Activated CD8-positive, alpha-beta memory T cell treated with anti-CD3 and anti-CD28 coated beads, Interleukin-2, amount 50 U/mL, for 24 hours (primary cell): ENCODE measurements at regions not wholly inside any gene's neighbourhood (a gene's known extent, or its start where the extent isn't known, plus 50 kb on each side); places are given as distances from the start of the nearest gene placed in this dataset.

Experiments used
- DNase-seq: peaks from one replicate; pipeline ENCODE4 v3.0.0-alpha.2; 2020; ENCODE audit errors: extremely low read depth

DNA sequence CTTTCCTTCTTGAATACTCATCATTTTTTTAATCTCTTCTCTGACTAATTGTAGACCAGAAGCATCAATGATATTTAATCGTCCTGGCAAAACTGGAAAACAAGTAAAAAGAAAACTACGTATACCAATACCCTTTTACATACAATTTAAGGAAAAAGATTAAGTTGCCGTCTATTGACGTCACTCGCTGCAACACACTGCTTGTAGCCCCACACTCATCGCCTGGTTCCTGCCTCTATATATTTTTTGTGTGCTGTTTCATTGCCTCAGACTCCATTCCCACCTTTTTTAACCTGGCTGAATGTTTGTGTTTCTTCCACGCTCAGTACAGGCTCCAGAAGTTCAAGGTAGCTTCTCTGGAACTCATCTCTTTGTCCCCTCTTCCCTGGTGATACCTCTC, 536.2 kb downstream of the METTL4 start:
- DNase-seq, result no peak

DNA sequence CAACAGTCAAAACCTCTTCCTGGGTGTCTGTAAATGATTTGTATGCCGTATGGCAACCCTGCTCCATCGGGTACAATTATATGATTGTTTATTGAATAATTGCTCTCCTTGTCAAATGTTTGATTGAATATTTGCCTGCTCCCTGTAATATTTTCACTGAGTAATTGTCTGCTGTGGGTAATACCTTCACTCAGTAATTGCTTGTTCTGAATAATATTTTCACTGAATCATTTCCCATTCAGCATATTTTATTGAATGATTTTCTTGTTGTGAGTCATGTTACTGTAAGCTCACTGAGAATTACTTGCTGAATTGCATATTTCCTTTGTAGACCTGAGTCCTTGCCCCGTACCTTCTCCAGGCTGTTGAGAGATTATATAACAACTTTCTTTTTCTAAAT, 535.2 kb downstream of the METTL4 start:
- no peak for DNase-seq

DNA sequence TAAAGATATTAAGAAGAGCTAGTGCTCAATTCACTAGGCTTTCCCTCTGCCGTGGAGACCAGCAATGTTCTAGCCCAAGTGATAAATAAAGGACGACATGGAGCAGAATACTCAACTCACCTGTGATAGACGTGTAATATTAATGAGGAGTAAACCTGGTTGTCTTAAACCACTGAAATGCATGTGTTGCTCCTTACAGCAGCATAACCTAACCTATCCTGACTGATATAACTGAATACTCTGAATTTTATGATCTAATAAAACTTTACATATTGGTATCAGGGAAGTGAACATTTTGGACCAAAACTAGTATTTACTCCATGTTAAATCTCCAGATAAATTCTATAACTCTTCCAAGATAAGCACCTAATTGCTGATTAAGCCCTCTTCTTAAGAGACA, 531.0 kb downstream of the METTL4 start:
- no peak for DNase-seq

DNA sequence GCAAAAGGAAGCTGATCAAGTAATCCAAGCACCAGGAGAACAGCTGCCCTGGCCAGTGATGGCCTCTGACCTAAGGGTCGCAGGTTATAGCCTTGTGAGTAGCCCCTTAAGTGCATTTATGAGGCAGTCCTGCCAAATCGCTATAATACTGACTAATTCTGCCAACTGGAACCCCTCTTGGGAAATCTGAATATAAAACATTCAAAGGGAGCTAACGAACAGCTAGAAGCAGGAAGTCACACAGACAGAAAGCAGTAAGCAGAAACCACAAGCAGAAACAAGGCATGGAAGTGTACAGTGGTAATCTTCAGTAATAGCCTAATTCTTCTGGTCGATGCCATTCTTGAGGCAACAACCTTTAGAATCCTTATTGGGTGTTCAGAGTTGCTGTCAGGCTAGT, 521.3 kb downstream of the METTL4 start:
- DNase-seq, result no peak

DNA sequence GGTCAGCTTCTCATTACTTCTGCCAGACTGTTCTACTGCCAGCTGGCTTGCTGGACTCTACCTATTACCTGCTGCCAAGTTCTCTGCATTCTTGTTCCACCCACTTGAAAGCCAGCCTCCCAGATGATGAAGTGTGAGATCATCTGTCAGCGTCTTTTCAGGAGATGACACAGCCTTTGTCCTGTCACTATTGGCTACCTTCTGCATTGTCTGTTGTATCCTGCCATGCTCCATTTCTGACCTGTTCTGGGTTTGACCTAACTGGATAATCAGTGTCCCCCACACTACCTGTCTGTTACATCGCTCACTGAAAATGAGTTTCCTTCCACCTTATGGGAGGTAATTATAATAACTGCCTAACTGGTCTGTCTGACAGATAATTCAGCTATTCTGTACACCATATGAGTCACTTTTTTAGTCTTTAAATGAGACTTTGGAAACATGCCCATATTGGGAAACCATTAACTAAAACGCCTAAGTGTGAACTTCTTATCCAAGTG, 520.6 kb downstream of the METTL4 start:
- no peak for DNase-seq

DNA sequence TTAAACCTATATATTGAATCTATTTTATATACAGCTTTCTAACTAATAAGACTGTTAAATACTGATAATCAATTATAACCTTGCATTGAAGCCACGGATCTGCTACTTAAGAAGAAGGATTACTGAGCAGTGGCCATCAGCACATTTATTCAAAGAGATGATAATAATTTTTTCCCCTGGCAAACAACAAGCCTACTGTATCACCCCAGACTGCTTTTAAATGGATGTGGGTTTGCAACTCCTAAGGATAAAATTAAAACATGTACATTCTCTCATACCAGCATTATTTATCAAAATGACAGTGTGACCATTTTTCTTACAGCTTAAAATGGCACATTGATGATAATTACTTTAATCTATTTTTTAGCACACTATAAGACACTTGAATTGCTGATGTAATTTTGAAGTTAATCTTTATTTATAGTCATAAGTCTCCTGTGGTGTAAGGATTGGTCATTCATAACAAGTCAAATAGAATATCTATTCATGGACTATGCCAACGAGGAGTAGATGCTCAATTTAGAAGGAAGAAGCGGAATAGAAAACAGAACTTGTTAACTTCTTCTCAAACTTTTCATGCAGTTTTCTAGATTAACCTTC, 517.7 kb downstream of the METTL4 start:
- DNase-seq, result no peak

DNA sequence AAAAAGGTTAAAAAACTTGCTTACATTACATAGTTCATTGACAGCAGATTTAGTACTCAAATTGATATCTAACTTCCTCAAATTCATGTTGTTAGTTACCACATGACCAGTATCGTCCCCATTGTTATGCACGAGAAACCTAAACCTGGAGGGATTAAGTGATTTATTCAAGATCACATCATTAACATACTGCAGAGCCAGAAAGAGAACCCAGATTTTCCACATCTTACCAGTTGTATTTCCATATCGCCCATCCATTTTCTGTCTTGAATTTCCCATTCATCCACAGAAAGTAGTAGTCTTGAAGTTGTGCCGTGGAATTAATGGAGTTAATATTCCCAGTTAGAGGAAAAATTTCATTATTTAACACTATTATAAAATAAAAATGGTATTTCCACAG, 512.0 kb downstream of the METTL4 start:
- no peak for DNase-seq

DNA sequence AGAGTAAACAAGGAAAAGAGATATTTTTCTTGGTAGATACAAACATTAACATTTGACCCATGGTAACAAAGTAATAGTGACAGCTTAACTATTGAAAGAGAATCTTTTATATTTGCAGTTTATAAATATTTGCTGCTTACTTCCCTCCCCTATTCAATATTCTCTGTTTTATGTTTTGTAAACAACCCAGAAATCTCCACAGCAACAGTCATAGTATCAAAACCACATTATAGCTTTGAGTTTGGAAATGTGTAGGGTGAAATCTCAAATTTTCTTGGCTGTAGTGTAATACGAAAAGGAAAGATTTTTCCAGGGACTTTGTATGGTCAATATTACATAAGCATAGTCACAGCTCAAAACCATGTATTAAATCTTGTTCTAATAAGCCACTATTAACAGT, 511.2 kb downstream of the METTL4 start:
- no peak for DNase-seq

DNA sequence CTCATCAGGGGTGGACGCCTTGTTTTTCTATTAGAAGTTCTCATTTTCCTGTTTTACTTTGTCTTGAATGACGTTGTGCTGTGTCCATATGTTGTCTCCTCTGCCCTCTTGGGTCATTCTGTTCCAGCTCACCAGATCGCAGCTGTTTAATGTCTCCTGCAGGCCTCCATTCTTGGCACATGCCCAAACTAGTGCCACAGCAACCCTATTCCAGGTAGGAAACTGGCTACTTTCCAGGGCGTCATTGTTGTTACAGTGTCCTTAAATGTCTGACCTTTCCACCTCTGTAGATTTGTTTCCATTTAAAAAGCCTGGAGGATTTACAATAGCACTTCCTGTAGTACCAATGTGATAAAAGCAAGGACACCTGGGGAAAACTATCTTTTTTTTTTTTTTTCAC, 500.7 kb downstream of the METTL4 start:
- no peak for DNase-seq

DNA sequence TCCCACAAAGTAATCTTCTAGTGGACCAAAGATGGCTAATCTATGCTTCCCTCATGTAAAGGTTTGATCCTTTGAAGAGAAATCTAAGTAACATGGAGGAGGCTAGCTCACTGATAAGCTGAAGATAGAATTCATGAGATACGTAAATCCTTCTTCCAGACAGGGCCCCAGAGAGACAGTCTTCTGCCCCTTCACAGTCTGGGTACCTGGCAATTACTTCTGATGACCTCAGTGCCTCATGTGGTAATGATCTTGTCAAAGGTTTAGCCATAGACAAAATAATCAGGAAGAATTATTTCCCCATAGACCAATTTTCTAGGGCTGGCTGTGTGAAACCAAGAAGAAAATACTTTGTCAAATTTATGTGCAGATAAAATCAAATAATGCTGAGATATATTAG, 495.8 kb downstream of the METTL4 start:
- no peak for DNase-seq

DNA sequence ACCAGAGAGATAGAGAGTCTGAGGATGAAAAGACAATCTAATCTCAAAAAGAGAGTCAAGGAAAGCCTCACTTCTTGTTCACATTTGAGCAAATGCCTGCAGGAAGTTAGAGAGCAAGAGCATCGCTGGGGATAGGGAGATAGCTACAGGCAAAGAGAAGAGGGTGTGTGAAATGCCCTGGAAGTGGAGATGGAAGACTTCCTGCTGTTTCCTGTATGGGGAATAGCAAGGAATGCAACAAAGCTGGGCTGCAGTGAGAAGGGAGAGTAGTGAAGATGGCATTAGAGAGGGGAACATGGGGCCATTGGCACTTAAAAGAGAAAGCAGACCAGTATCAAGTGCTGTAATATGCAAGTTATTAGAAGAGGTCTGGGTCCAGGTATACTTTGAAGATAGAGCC, 488.6 kb downstream of the METTL4 start:
- no peak for DNase-seq

DNA sequence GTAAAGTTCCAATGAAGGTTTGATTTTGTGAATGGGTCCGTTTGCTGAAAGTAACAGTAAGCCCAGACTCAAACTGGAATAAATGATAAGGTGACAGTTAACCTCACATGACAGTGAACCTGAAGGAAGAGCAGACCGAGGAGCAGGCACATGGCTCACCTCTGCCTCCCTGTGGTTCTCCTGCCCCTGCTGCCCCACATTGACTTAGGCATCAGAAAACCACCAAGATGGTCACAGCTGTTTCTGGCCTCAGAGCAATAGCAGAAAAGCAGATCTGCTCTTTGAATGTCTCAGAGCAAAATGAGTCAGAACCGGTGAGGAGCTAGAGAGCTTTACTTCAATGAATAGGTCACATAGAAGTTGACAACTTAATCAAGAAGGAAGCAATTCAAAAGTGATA, 487.6 kb downstream of the METTL4 start:
- DNase-seq, result no peak

DNA sequence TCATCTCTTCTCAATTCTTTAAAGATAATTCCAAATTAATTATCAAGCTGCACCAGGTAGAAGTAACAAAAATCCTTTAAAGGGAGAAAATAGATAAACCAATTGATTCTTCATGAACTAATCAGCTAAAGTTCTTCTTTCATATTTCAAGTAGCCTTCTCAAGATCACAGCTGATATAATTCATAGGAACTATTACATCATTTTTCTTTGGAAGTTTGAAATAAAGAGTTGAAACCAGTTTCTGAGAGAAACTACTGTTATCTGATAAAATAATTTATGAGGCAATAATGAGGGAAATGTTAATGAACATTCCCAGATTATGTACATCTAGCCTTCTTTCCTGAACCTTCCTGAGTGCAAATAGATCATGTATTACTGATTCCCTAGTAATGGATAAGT, 484.9 kb downstream of the METTL4 start:
- no peak for DNase-seq

DNA sequence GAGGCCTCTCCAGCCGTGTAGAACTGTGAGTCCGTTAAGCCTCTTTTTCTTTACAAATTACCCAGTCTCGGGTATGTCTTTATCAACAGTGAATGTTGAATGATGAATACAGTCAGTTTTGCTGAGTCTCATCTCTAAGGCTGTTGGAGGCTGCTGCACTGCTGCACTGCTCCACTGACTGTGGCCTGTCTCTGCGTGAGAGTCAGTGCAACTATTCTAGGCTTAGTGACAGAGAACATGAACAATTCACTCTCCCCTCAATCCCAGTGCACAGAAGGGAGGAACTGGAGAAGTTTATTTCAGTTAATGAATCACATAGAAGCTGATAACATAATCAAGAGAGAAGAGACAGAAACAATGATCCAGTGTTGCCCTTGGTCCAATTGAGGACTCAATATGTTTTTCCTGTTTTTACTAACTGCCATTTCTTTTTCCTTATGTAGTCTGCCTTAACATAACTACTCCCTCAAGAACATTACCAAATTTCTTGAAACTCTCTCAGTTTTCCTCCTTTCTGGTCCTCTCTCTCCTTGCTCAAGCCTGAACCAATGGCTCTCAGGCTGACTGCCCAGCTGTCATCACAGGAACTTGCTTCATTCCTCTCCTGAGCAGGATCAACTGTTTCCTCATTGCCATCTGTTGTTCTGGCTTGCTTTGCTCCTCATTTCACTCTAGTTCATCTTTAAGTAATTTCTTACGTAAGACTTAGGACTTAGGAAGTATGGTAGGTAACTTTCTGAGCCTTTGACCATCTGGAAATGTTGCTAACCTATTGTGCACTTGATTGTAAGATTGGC, 483.2 kb downstream of the METTL4 start:
- no peak for DNase-seq

DNA sequence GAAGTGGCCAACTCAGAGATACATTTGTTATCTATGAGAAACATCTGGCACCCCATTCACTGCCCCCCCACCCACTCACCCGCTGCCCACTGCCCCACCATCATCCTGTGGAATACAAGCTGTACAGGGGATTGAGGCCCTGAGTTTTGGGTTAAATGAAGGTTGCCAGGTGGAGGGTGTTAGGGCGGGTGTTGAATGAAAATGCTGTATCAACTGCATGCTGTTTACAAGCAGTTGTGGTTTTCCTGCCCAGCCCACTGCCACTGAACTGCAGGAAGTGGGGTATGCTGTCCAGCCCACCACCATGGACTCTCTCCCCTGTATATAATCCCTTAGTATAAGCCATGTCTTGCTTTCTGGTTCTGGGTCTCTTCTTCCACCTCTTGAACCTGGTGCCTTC, 481.9 kb downstream of the METTL4 start:
- DNase-seq, result no peak

DNA sequence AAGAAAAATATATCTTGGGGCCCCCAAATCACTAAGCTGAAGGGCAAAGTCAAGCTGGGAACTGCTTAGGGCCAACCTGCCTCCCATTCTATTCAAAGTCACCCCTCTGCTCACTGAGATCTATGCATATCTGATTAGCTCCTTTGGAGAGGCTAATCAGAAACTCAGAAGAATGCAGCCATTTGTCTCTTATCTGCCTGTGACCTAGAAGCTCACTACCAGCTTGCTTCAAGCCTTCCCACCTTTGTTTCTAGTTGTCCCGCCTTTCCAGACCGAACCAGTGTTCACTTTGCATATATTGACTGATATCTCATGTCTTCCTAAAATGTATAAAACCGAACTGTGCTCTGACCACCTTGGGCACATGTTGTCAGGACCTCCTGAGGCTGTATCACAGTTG, 479.4 kb downstream of the METTL4 start:
- no peak for DNase-seq

DNA sequence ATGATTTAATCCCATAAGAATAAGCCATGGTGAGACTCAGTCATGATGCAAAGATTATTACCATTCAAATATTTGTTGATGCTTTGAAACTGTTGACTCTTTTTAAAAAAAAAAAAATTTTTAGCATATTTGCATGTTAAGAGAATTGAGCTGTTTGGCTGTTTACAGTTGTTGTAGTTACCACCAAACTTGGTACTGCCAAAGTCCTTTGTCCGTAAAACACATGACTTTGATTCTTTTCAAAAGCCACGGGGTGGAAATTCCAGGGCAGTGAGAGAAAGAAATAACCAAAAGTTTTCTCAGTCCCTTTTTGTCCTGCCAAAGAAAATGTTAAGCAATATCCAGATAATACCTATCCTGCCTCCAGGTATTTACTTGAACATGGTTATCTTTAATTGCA, 474.8 kb downstream of the METTL4 start:
- no peak for DNase-seq

DNA sequence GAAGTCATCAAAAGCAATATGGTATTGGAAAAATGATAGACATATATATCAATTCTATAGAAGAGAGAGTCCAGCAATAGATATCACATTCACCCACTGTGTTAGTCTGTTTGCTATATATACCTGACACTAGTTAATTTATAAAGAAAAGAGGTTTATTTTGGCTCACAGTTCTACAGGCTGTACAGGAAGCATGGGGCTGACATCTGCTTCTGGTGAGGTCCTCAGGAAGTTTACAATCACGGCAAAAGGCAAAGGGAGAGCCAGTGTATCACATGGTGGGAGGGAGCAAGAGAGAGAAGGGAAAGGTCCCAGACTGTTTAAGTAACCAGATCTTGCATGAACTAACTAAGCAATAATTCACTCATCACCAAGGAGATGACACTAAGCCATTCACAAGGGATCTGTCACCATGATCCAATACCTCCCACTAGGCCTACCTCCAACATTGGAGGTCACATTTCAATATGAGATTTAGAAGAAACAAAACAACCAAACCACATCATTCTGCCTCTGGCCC, 470.6 kb downstream of the METTL4 start:
- DNase-seq, result no peak

DNA sequence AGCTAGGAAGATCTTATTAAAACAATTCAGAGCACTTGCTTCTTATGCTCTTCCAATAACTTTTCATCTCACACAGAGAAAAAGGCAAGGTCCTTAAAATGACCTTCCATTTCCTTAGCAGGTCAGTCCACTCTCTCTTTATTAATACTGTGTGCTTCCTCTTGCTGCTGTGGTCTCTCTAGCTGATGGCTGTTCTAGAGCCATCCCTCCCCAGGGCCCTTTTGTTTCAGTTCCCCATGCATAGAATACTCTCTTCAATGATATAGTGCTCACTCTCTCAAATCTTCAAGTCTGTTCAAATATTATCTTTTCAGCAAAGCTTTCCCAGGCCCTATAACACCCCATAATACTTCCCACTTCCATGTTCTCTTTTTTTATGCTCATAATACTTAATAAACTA, 469.3 kb downstream of the METTL4 start:
- no peak for DNase-seq

DNA sequence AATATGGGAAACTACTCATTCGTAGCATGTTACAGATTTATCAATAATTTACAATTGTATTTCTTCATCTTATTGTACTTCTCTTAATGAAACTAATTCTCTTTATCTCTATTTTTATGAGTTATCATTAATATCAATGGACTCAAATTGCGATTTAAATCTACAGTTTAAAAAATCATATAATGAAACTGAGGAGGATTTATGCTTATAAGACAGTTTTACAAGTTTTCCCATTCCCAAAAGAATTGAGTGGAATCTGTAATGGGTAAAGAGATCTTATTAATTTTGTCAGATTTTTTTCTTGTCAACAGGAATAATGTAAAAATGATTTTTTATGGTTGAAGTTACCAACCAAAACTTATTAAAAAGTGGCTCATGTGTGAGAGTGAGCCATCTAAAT, 468.0 kb downstream of the METTL4 start:
- no peak for DNase-seq

DNA sequence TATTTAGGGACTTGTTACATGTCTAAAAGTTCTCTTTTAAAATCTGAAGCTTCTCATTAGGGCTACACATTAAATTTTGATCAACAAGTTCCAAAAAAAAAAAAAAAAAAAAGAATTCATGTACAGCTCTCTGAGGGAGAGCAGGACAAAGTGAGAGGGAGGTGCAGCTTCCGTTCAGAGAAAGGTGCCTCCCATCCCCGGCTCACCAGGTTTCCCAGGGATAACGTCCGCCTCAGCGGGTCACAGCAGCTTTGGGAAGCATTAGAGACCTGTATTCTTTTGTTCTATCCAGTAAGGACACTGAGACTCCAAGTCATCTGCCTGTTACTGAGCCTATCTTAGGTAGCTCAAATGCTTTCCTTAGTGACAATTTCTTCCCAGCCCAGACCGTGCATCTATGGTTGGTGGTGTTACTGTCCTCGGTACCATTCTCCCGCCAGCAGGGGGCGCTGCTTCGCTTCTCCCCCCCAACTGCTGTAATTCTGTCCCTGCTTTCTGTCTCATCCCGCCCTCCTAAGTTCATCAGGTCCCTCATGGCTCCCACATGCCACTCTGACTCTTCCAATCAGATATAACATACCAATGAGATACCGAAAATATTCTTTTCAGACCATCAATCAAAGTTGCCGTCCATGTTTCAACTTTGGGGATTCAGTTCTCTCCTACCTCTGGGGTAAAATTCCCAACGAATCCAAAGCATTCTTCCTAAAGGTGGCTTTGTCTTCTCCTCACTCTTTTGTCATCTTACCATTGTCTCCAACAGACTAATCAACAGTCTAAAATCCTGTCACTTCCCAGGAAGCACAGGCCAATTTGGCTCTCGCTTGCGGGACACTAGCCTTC, 466.5 kb downstream of the METTL4 start:
- no peak for DNase-seq

DNA sequence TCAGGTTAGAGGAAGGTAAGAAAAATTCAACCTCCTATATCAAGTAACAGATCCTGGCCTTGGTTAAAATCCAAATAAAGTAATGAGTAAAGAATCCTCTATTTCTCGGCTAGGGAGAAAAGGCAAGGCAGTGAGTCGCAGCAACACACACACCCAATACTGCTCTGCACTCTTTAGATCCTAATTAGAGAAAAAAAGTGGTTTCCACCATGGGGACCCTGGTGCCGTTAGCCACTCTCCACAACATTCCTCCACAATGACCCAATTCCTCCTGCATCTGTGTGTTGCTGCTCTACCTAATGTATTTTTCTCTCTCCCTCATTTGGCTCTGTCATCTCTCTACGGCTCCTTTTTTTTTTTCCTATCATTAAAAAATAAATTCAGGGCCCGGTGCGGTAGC, 462.7 kb downstream of the METTL4 start:
- DNase-seq, result no peak

DNA sequence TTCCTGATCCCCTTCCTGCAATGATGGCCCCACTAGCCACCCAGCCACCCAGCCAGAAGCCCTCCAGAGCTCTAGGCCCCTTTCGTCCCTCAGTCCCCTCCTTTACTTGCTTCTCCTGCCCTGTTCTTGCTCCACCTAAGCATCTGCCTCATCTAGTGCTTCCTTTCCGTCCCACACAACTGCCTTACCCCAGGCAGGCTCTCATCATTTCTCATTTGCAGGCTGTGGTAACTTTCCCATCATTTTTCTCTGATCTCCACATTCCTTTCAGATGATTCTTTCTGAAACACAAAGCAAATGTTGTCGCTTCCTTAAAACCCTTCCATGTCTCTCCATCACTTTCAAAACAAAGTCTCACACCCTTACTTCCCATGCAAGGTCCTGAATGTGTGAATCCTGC, 459.8 kb downstream of the METTL4 start:
- DNase-seq, result no peak
